ENCODE measurements at regions not wholly inside any gene's neighbourhood (a gene's known extent, or its start where the extent isn't known, plus 50 kb on each side); places are given as distances from the start of the nearest gene placed in this dataset.

DNA sequence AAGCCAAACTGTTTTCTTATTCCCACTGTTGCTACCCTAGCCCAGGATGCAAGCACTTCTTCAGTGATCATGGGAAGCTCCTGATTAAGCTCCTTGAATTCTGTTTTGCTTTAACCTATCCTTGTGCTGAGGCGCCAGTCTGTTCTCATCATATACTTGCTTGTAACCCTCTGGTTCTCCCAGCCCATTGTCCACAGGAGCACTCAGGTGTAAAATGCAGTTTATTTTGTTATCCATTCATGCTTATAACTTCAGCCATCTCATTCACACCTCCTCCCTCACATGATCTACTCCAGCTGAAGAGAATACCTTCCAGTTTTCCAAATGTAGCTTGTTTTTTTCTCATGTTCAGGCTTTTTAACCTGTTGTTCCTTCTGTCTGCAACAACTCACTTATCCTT, 402.1 kb upstream of the BRINP1 start:
- TF ChIP-seq, protein P1, sequence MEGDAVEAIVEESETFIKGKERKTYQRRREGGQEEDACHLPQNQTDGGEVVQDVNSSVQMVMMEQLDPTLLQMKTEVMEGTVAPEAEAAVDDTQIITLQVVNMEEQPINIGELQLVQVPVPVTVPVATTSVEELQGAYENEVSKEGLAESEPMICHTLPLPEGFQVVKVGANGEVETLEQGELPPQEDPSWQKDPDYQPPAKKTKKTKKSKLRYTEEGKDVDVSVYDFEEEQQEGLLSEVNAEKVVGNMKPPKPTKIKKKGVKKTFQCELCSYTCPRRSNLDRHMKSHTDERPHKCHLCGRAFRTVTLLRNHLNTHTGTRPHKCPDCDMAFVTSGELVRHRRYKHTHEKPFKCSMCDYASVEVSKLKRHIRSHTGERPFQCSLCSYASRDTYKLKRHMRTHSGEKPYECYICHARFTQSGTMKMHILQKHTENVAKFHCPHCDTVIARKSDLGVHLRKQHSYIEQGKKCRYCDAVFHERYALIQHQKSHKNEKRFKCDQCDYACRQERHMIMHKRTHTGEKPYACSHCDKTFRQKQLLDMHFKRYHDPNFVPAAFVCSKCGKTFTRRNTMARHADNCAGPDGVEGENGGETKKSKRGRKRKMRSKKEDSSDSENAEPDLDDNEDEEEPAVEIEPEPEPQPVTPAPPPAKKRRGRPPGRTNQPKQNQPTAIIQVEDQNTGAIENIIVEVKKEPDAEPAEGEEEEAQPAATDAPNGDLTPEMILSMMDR (IDR thresholded peaks at IDR 0.05), result no peak
- TF ChIP-seq SIN3A (IDR thresholded peaks at IDR 0.05; ENCODE audit: borderline replicate concordance, insufficient read depth, low read depth, low read length), result no peak
